Epithelial cell of prostate (primary cell): ENCODE measurements at regions not wholly inside any gene's neighbourhood (a gene's known extent, or its start where the extent isn't known, plus 50 kb on each side); places are given as distances from the start of the nearest gene placed in this dataset.
A peak's percentile ranks its signal among the peaks of the same experiment; 100 is the strongest.

Experiments
- DNase-seq: peaks from one replicate; pipeline ENCODE4 v3.0.0-alpha.2; 2011; ENCODE audit warnings: low read depth, low spot score
- H3K27ac ChIP-seq: fragments of 450-650 bp; 2 replicates; pipeline ENCODE4 v1.5.1; 2017; ENCODE audit warnings: mild to moderate bottlenecking

GRCh38 chr10:10897400-10897799, 120.3 kb upstream of the CELF2 start:
- no peak for DNase-seq
- H3K27ac ChIP-seq = no peak overlapping the region

GRCh38 chr10:10901906-10902305, 115.8 kb upstream of the CELF2 start:
- H3K27ac ChIP-seq = no peak overlapping the region
- no peak for DNase-seq

- no peak overlapping the region for H3K27ac ChIP-seq
- no peak for DNase-seq
These were observed 114.7 kb upstream of the CELF2 start for GRCh38 chr10:10902951-10903350.

- no peak for DNase-seq
- H3K27ac ChIP-seq = no peak overlapping the region
These were observed 114.1 kb upstream of the CELF2 start for GRCh38 chr10:10903620-10904019.

GRCh38 chr10:10910634-10911033, 107.0 kb upstream of the CELF2 start:
- peak overlapping the region; percentile 60 for H3K27ac ChIP-seq
- no peak for DNase-seq

- H3K27ac ChIP-seq = peak overlapping the region; percentile 60
- DNase-seq = no peak
These were observed 106.6 kb upstream of the CELF2 start for GRCh38 chr10:10911035-10911434.

- peak; percentile 76 for DNase-seq
- H3K27ac ChIP-seq = peak overlapping the region; percentile 60
These were observed 106.2 kb upstream of the CELF2 start for GRCh38 chr10:10911471-10911921.

GRCh38 chr10:10914144-10914543, 103.5 kb upstream of the CELF2 start:
- no peak for DNase-seq
- H3K27ac ChIP-seq = no peak overlapping the region

- no peak overlapping the region for H3K27ac ChIP-seq
- DNase-seq = no peak
These were observed 102.5 kb upstream of the CELF2 start for GRCh38 chr10:10915215-10915614.

GRCh38 chr10:10917031-10917430, 100.6 kb upstream of the CELF2 start:
- DNase-seq = no peak
- H3K27ac ChIP-seq = no peak overlapping the region

GRCh38 chr10:10919976-10920375, 97.7 kb upstream of the CELF2 start:
- no peak for DNase-seq
- no peak overlapping the region for H3K27ac ChIP-seq

GRCh38 chr10:10921826-10922461, 95.7 kb upstream of the CELF2 start:
- DNase-seq = no peak
- no peak overlapping the region for H3K27ac ChIP-seq

GRCh38 chr10:10923029-10923651, 94.5 kb upstream of the CELF2 start:
- no peak overlapping the region for H3K27ac ChIP-seq
- DNase-seq = no peak

- DNase-seq = no peak
- H3K27ac ChIP-seq = no peak overlapping the region
These were observed 92.0 kb upstream of the CELF2 start for GRCh38 chr10:10925667-10926066.

GRCh38 chr10:10927608-10928007, 90.1 kb upstream of the CELF2 start:
- no peak for DNase-seq
- H3K27ac ChIP-seq = no peak overlapping the region

- no peak for DNase-seq
- no peak overlapping the region for H3K27ac ChIP-seq
These were observed 86.5 kb upstream of the CELF2 start for GRCh38 chr10:10930979-10931743.

GRCh38 chr10:10935032-10935431, 82.6 kb upstream of the CELF2 start:
- H3K27ac ChIP-seq = no peak overlapping the region
- no peak for DNase-seq

GRCh38 chr10:10938676-10939075, 79.0 kb upstream of the CELF2 start:
- DNase-seq = no peak
- H3K27ac ChIP-seq = no peak overlapping the region

- no peak overlapping the region for H3K27ac ChIP-seq
- no peak for DNase-seq
These were observed 76.4 kb upstream of the CELF2 start for GRCh38 chr10:10941127-10941730.

GRCh38 chr10:10942441-10942840, 75.2 kb upstream of the CELF2 start:
- DNase-seq = no peak
- H3K27ac ChIP-seq = no peak overlapping the region

- no peak for DNase-seq
- H3K27ac ChIP-seq = no peak overlapping the region
These were observed 71.6 kb upstream of the CELF2 start for GRCh38 chr10:10946081-10946480.
